ENCODE measurements at regions not wholly inside any gene's neighbourhood (a gene's known extent, or its start where the extent isn't known, plus 50 kb on each side); places are given as distances from the start of the nearest gene placed in this dataset.

DNA sequence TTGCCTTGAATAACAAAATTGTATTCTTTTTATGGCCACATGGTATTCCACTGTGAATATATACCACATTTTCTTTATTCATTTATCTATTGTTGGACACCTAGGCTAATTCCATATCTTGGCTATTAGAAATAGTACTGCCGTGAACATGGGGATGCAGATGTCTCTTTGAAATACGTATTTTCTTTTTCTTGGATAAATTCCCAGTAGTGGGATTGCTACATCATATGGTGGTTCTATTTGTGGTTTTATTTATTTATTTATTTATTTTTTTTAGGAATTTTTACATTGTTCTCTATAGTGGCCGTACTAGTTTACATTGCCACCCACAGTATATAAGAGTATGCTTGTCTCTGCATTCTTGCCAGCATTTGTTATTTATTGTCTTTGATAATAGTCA is 679.8 kb upstream of the NRXN1 start:
- in situ Hi-C loops (cut with MboI): loop anchor here (25.0 kb wide), 1 partner anchor 1174 kb away; no protein-coding TSS in a partner anchor
- ChIA-PET CTCF (interaction anchor here (0.6 to 1.5 kb wide), 2 partner anchors 966 to 1695 kb away, joined by 3 to 5 read pairs; no protein-coding TSS in a partner anchor), POLR2A (no interaction called here), RAD21 (ENCODE audit: unreplicated experiment) (no interaction called here), SMC1A (ENCODE audit: uncharacterized antibody, unreplicated experiment) (interaction anchor here (0.8 kb wide), 1 partner anchor 1182 kb away, joined by 3 read pairs; no protein-coding TSS in a partner anchor)
- Histone ChIP-seq H3K4me2 (ENCODE audit: control insufficient read depth, insufficient read depth) (no peak overlapping the region), H3K27ac (ENCODE audit: control insufficient read depth, insufficient read depth) (no peak overlapping the region), H4K20me1 (ENCODE audit: control insufficient read depth, insufficient read depth) (no peaks in the 10 kb centered on the region), H2AFZ (ENCODE audit: control insufficient read depth, low read depth, low read length) (no peak overlapping the region), H3K36me3 (ENCODE audit: control insufficient read depth in 2 of 2, insufficient read depth in 2 of 2, low read length in 1 of 2) (no peaks in the 10 kb centered on the region), H3K4me1 (ENCODE audit: control insufficient read depth, insufficient read depth, low read length) (no peaks in the 10 kb centered on the region), H3K27me3 (replicated peaks in 1 of 2; ENCODE audit: control insufficient read depth in 2 of 2, insufficient read depth in 2 of 2, low read length in 1 of 2) (no peaks in the 10 kb centered on the region), H3K4me3 (no peak overlapping the region), H3K9me3 (replicated peaks; ENCODE audit: control insufficient read depth, insufficient read depth, low read length) (no peaks in the 10 kb centered on the region), H3K79me2 (ENCODE audit: control insufficient read depth, insufficient read depth, low read length) (no peaks in the 10 kb centered on the region), H3K9ac (ENCODE audit: control insufficient read depth, insufficient read depth, low read length) (no peak overlapping the region)
- no peak for DNase-seq (ENCODE audit: low read depth, low spot score)
- no TSS peak for BruUV-seq (replicated peaks)
- 55% methylated on average over 3 of the region's 3 CpGs for WGBS (ENCODE audit: insufficient coverage, insufficient replicate concordance, low lambda C conversion rate, missing lambda C conversion rate)
- TF ChIP-seq HDAC2 (IDR thresholded peaks at IDR 0.05) (no peak), TAF1 (IDR thresholded peaks at IDR 0.05; ENCODE audit: borderline replicate concordance, low read depth, low read length) (no peak), SUPT20H (IDR thresholded peaks at IDR 0.05; ENCODE audit: borderline replicate concordance, control insufficient read depth, low read depth, low read length) (no peak), FOXM1 (IDR thresholded peaks at IDR 0.05; ENCODE audit: low read depth, low read length) (no peak), IKZF1 (conservative IDR thresholded peaks at IDR 0.05) (no peak), EP300 (IDR thresholded peaks at IDR 0.05; ENCODE audit: borderline replicate concordance in 1 of 2, control insufficient read depth in 1 of 2, low read depth in 2 of 2, low read length in 2 of 2) (no peak), NR2C2 (IDR thresholded peaks at IDR 0.05; ENCODE audit: borderline replicate concordance, control insufficient read depth, insufficient read length, low read depth) (no peak), POLR2A (IDR thresholded peaks at IDR 0.05; ENCODE audit: low read depth, low read length) (no peak), SREBF1 (IDR thresholded peaks at IDR 0.05; ENCODE audit: low read length) (no peak), MEF2B (IDR thresholded peaks at IDR 0.05; ENCODE audit: partially characterized antibody, poor library complexity, severe bottlenecking) (no peak)
- TF ChIP-seq, protein P1, sequence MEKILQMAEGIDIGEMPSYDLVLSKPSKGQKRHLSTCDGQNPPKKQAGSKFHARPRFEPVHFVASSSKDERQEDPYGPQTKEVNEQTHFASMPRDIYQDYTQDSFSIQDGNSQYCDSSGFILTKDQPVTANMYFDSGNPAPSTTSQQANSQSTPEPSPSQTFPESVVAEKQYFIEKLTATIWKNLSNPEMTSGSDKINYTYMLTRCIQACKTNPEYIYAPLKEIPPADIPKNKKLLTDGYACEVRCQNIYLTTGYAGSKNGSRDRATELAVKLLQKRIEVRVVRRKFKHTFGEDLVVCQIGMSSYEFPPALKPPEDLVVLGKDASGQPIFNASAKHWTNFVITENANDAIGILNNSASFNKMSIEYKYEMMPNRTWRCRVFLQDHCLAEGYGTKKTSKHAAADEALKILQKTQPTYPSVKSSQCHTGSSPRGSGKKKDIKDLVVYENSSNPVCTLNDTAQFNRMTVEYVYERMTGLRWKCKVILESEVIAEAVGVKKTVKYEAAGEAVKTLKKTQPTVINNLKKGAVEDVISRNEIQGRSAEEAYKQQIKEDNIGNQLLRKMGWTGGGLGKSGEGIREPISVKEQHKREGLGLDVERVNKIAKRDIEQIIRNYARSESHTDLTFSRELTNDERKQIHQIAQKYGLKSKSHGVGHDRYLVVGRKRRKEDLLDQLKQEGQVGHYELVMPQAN (conservative IDR thresholded peaks at IDR 0.05): no peak
- TF ChIP-seq, protein P2, sequence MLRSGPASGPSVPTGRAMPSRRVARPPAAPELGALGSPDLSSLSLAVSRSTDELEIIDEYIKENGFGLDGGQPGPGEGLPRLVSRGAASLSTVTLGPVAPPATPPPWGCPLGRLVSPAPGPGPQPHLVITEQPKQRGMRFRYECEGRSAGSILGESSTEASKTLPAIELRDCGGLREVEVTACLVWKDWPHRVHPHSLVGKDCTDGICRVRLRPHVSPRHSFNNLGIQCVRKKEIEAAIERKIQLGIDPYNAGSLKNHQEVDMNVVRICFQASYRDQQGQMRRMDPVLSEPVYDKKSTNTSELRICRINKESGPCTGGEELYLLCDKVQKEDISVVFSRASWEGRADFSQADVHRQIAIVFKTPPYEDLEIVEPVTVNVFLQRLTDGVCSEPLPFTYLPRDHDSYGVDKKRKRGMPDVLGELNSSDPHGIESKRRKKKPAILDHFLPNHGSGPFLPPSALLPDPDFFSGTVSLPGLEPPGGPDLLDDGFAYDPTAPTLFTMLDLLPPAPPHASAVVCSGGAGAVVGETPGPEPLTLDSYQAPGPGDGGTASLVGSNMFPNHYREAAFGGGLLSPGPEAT (IDR thresholded peaks at IDR 0.05; ENCODE audit: low read depth): no peak
- TF ChIP-seq, protein P3, sequence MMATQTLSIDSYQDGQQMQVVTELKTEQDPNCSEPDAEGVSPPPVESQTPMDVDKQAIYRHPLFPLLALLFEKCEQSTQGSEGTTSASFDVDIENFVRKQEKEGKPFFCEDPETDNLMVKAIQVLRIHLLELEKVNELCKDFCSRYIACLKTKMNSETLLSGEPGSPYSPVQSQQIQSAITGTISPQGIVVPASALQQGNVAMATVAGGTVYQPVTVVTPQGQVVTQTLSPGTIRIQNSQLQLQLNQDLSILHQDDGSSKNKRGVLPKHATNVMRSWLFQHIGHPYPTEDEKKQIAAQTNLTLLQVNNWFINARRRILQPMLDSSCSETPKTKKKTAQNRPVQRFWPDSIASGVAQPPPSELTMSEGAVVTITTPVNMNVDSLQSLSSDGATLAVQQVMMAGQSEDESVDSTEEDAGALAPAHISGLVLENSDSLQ (IDR thresholded peaks at IDR 0.05): no peak
- TF ChIP-seq, protein P4, sequence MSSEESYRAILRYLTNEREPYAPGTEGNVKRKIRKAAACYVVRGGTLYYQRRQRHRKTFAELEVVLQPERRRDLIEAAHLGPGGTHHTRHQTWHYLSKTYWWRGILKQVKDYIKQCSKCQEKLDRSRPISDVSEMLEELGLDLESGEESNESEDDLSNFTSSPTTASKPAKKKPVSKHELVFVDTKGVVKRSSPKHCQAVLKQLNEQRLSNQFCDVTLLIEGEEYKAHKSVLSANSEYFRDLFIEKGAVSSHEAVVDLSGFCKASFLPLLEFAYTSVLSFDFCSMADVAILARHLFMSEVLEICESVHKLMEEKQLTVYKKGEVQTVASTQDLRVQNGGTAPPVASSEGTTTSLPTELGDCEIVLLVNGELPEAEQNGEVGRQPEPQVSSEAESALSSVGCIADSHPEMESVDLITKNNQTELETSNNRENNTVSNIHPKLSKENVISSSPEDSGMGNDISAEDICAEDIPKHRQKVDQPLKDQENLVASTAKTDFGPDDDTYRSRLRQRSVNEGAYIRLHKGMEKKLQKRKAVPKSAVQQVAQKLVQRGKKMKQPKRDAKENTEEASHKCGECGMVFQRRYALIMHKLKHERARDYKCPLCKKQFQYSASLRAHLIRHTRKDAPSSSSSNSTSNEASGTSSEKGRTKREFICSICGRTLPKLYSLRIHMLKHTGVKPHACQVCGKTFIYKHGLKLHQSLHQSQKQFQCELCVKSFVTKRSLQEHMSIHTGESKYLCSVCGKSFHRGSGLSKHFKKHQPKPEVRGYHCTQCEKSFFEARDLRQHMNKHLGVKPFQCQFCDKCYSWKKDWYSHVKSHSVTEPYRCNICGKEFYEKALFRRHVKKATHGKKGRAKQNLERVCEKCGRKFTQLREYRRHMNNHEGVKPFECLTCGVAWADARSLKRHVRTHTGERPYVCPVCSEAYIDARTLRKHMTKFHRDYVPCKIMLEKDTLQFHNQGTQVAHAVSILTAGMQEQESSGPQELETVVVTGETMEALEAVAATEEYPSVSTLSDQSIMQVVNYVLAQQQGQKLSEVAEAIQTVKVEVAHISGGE (CRISPR knock-in tag; IDR thresholded peaks at IDR 0.05): no peak
- TF ChIP-seq, protein P5, sequence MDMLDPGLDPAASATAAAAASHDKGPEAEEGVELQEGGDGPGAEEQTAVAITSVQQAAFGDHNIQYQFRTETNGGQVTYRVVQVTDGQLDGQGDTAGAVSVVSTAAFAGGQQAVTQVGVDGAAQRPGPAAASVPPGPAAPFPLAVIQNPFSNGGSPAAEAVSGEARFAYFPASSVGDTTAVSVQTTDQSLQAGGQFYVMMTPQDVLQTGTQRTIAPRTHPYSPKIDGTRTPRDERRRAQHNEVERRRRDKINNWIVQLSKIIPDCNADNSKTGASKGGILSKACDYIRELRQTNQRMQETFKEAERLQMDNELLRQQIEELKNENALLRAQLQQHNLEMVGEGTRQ (IDR thresholded peaks at IDR 0.05; ENCODE audit: borderline replicate concordance, low read depth, low read length): no peak
- no peak for ATAC-seq
- FAIRE-seq: no peak
- intact Hi-C loops (cut with micrococcal nuclease; ENCODE audit: unreplicated experiment): loop anchor here (2.0 to 5.0 kb wide), 2 partner anchors 964 to 1183 kb away; no protein-coding TSS in a partner anchor
